ENCODE measurements at regions not wholly inside any gene's neighbourhood (a gene's known extent, or its start where the extent isn't known, plus 50 kb on each side); places are given as distances from the start of the nearest gene placed in this dataset.

- no peaks in the 10 kb centered on the region for H3F3A ChIP-seq (replicated peaks; ENCODE audit: insufficient read depth)
- ChIA-PET CTCF (interaction anchor here (1.0 to 1.2 kb wide), 2 partner anchors 10 to 21 kb away, joined by 3 to 4 read pairs; no protein-coding TSS in a partner anchor), POLR2A (no interaction called here)
- no peaks in the 10 kb centered on the region for H3K79me2 ChIP-seq (ENCODE audit: insufficient read depth)
- H3K9me3 ChIP-seq: no peaks in the 10 kb centered on the region
- no peak for DNase-seq
- 25% methylated on average over 4 of the region's 4 CpGs for WGBS (ENCODE audit: low lambda C conversion rate)
- H4K20me1 ChIP-seq (ENCODE audit: insufficient read depth): no peaks in the 10 kb centered on the region
- H3K4me1 ChIP-seq (ENCODE audit: control insufficient read depth in 1 of 2, insufficient read depth in 2 of 2, low read depth in 1 of 2, low read length in 1 of 2): no peaks in the 10 kb centered on the region
- H3K9me2 ChIP-seq: no peaks in the 10 kb centered on the region
- H3K27ac ChIP-seq (ENCODE audit: low read depth in 2 of 2, low read length in 1 of 2): no peak overlapping the region
- no peaks in the 10 kb centered on the region for H3K27me3 ChIP-seq (ENCODE audit: insufficient read depth)
- TF ChIP-seq TAF1 (IDR thresholded peaks at IDR 0.05; ENCODE audit: borderline replicate concordance, low read depth, low read length) (no peak), MAX (IDR thresholded peaks at IDR 0.05; ENCODE audit: low read depth) (no peak), POLR2AphosphoS5 (IDR thresholded peaks at IDR 0.05; ENCODE audit: low read depth, low read length) (no peak), MXI1 (IDR thresholded peaks at IDR 0.05; ENCODE audit: low read depth, low read length) (no peak), FOSL2 (IDR thresholded peaks at IDR 0.05; ENCODE audit: borderline replicate concordance, low read depth) (no peak)
- no peak overlapping the region for H2AFZ ChIP-seq (ENCODE audit: low read depth)
- no peak overlapping the region for H3K4me2 ChIP-seq
- no peaks in the 10 kb centered on the region for H3K36me3 ChIP-seq (replicated peaks in 1 of 2; ENCODE audit: control insufficient read depth in 1 of 2, insufficient read depth in 2 of 2, low read length in 1 of 2)
- H3K9ac ChIP-seq: no peak overlapping the region
- no peak overlapping the region for H3K4me3 ChIP-seq (ENCODE audit: low read depth in 2 of 2, low read length in 1 of 2)
These were observed 697.1 kb upstream of the FAT3 start for GRCh38 chr11:91527380-91528030.

- H3F3A ChIP-seq (replicated peaks; ENCODE audit: insufficient read depth): no peaks in the 10 kb centered on the region
- TF ChIP-seq TEAD4 (IDR thresholded peaks at IDR 0.05; ENCODE audit: borderline replicate concordance, insufficient read depth) (no peak), EP300 (IDR thresholded peaks at IDR 0.05; ENCODE audit: borderline replicate concordance in 1 of 2, low read depth in 1 of 2, low read length in 1 of 2) (0 out of 4 replicates have a peak, but pooled peaks of 1 of the 2 experiments have one; percentile 7), RAD21 (IDR thresholded peaks at IDR 0.05; ENCODE audit: low read length) (peak; percentile 53), CTCF (IDR thresholded peaks at IDR 0.05) (peak; percentile 39)
- no peaks in the 10 kb centered on the region for H3K9me2 ChIP-seq
- no peak overlapping the region for H3K27ac ChIP-seq (ENCODE audit: low read depth in 2 of 2, low read length in 1 of 2)
- H3K9ac ChIP-seq: no peak overlapping the region
- ChIA-PET POLR2A (no interaction called here), CTCF (interaction anchor here (0.7 to 1.3 kb wide), 8 partner anchors 9 to 1225 kb away, joined by 3 to 8 read pairs (median 3); no protein-coding TSS in a partner anchor)
- H3K4me3 ChIP-seq (ENCODE audit: low read depth in 2 of 2, low read length in 1 of 2): no peak overlapping the region
- no peak overlapping the region for H3K4me2 ChIP-seq
- DNase-seq: peak; percentile 11
- H3K9me3 ChIP-seq: no peaks in the 10 kb centered on the region
- H3K4me1 ChIP-seq (ENCODE audit: control insufficient read depth in 1 of 2, insufficient read depth in 2 of 2, low read depth in 1 of 2, low read length in 1 of 2): no peaks in the 10 kb centered on the region
- 15% methylated on average over 4 of the region's 4 CpGs for WGBS (ENCODE audit: low lambda C conversion rate)
- no peaks in the 10 kb centered on the region for H3K79me2 ChIP-seq (ENCODE audit: insufficient read depth)
- no peak overlapping the region for H2AFZ ChIP-seq (ENCODE audit: low read depth)
- no peaks in the 10 kb centered on the region for H3K36me3 ChIP-seq (replicated peaks in 1 of 2; ENCODE audit: control insufficient read depth in 1 of 2, insufficient read depth in 2 of 2, low read length in 1 of 2)
- H3K27me3 ChIP-seq (ENCODE audit: insufficient read depth): no peaks in the 10 kb centered on the region
- no peaks in the 10 kb centered on the region for H4K20me1 ChIP-seq (ENCODE audit: insufficient read depth)
These were observed 710.9 kb upstream of the FAT3 start for GRCh38 chr11:91513734-91514133.

Measured in SK-N-SH (cell line).